Fibroblast of villous mesenchyme (primary cell): ENCODE measurements at regions not wholly inside any gene's neighbourhood (a gene's known extent, or its start where the extent isn't known, plus 50 kb on each side); places are given as distances from the start of the nearest gene placed in this dataset.
"Not testable (repeated sequence)": the region's sequence is repeated elsewhere in the genome, so short reads cannot be mapped to it uniquely, and the experiment has no call there.

Experiments
- DNase-seq: peaks from one replicate; pipeline ENCODE4 v3.0.0-alpha.2; 2010; ENCODE audit warnings: low read depth
- H3K4me3 ChIP-seq: 2 replicates; pipeline ENCODE4 v1.5.1; 2011; ENCODE audit warnings: low read depth, mild to moderate bottlenecking, low read length
- TF ChIP-seq, protein P1 (sequence below): IDR thresholded peaks from 2 replicates; pipeline ENCODE4 v1.5.1; 2012; ENCODE audit warnings: low read depth, mild to moderate bottlenecking, low read length; ENCODE audit not compliant: insufficient read depth

DNA sequence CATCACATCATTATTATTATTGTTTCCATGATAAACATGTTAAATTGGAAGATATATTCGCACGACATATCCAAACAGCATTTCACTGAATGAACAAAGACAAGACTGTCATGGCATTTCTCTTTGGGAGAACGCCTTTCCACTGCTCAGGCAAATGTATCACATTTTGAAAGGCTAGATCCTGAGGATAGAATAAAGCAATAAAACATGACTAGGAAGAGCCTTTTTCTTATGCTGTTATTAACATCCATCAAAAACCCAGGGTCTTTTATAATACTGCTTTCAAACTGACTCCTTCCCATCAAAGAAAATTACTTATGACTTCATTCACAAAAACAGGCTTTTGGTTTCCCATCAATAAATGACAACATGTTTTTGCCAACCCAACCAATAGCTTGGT lies 630.9 kb downstream of the TMTC2 start:
- TF ChIP-seq, protein P1, sequence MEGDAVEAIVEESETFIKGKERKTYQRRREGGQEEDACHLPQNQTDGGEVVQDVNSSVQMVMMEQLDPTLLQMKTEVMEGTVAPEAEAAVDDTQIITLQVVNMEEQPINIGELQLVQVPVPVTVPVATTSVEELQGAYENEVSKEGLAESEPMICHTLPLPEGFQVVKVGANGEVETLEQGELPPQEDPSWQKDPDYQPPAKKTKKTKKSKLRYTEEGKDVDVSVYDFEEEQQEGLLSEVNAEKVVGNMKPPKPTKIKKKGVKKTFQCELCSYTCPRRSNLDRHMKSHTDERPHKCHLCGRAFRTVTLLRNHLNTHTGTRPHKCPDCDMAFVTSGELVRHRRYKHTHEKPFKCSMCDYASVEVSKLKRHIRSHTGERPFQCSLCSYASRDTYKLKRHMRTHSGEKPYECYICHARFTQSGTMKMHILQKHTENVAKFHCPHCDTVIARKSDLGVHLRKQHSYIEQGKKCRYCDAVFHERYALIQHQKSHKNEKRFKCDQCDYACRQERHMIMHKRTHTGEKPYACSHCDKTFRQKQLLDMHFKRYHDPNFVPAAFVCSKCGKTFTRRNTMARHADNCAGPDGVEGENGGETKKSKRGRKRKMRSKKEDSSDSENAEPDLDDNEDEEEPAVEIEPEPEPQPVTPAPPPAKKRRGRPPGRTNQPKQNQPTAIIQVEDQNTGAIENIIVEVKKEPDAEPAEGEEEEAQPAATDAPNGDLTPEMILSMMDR = no peak
- no peak overlapping the region for H3K4me3 ChIP-seq
- DNase-seq = no peak

DNA sequence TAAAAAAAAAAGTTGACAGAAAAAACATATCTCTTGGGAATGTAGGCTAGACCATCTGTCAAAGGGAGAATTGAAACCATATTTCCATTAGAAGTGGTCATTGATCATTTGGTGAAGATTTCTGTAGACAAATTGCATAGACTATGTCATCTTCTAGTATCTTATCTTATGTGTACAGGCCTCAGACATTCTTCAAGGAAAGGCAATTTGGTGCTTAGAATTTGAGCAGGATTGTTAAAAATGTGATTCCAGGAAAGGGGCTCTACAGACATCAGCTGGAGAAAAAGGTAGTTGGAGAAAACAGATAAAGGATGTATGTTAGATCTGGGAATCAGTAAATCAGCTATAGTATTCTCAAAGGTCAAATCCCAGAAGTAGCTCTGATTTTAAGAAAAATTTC lies 627.1 kb downstream of the TMTC2 start:
- DNase-seq = no peak
- TF ChIP-seq, protein P1 = no peak
- no peak overlapping the region for H3K4me3 ChIP-seq

DNA sequence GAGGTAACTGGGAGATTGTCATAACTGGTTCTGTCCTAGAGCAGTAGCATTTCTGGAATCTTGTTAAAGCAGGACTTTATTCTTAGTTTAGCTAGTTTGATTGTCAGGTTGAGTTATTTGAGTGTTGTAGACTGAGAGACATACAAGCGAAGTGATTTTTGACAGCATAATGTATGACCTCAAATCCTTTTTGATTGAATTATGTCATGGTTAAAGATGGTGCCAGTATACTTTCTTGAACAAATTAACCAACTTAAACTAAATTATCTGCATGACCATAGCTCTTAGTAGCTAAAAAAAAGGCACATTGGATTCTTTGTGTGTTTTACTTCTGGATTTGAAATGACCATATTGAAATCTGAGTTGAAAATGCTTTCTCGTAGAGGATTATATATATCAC lies 626.6 kb downstream of the TMTC2 start:
- H3K4me3 ChIP-seq = no peak overlapping the region
- no peak for DNase-seq
- TF ChIP-seq, protein P1 = no peak

DNA sequence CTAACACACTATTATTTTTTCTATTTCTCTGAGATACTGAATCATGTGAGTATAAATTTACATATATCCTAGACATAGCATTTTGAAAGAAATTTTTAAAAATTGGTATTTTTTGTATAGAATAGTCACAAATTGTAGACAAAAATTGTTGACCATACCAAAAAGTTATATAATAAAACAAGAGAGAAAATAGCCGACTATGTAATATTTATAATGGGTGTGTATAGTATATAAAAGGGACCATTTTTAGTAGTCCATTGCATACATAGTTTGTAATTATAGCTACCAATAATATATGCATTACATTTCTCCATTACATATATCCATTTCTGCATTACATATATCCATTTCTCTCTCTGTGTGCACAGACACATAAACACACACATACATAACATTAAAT lies 590.2 kb downstream of the TMTC2 start:
- no peak for DNase-seq
- TF ChIP-seq, protein P1 = no peak
- no peak overlapping the region for H3K4me3 ChIP-seq

DNA sequence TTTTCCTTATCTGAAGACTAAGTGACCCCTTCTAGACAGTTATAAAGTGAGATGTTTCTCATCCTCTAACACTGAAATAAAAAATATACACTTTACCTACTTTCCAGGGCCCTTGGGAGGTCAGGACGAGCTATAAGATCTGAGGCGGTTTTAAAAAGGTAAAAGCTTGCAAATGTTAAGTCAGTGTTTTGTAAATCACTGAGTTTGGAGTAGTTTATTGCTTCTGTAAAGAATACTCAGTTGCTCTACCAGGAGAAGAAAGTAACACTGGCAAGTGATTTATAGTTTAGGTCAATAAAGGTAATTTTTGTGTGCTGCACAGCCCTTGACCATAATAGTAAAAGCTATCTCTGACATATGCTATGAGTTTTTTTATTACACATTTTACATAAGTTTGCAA lies 584.5 kb downstream of the TMTC2 start:
- no peak overlapping the region for H3K4me3 ChIP-seq
- TF ChIP-seq, protein P1 = no peak
- no peak for DNase-seq

DNA sequence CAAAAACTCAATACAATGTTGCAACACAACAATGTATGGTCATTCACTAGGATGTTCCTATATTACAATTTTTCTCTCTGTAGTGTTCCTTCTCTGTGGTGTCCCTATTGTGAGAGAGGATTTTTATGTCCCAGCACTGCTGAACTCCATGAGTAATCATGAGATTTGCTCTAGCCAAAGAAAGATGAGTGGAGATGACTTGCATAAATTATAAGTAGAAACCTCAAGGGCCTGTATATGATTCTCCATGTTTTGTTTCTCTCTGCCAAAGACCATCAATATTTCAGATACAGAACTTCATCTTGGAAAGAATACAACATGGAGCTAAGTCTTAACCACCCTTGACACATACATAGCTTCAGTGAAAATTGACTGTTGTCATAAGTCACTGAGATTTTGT lies 579.1 kb downstream of the TMTC2 start:
- TF ChIP-seq, protein P1 = no peak
- DNase-seq = no peak
- H3K4me3 ChIP-seq = no peak overlapping the region

DNA sequence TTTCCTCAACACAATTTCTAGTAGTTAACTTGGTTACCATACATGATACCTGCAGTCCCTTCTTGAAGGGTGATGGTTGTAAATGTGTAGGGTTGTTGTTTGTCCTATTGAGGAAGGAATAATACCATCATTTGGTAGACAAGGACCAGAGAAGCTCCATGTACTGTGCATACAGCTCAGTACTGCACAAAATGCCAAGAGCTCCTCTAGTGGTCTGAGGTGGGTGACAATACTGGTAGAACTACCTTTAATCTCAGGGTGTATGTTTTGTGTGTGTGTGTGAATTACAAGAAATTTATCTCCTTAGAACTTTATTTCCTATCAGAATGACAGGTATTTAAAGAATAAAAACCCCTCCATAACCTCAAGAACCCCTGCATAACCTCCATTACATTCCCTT lies 575.3 kb downstream of the TMTC2 start:
- no peak for DNase-seq
- TF ChIP-seq, protein P1 = no peak
- H3K4me3 ChIP-seq = no peak overlapping the region

DNA sequence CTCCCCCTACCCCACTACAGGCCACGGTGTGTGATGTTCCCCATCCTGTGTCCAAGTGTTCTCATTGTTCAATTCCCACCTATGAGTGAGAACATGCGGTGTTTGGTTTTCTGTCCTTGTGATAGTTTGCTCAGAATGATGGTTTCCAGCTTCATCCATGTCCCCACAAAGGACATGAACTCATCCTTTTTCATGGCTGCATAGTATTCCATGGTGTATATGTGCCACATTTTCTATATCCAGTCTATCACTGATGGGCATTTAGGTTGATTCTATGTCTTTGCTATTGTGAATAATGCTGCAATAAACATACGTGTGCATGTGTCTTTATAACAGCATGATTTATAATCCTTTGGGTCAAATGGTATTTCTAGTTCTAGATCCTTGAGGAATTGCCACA lies 573.4 kb downstream of the TMTC2 start:
- not testable (repeated sequence) for DNase-seq, H3K4me3 ChIP-seq
